Fibroblast of mammary gland (primary cell): ENCODE measurements at regions not wholly inside any gene's neighbourhood (a gene's known extent, or its start where the extent isn't known, plus 50 kb on each side); places are given as distances from the start of the nearest gene placed in this dataset.
"Not testable (repeated sequence)": the region's sequence is repeated elsewhere in the genome, so short reads cannot be mapped to it uniquely, and the experiment has no call there.

Experiments used
- DNase-seq: peaks from one replicate; pipeline ENCODE4 v3.0.0-alpha.2; 2010; ENCODE audit warnings: low read depth
- H3K4me3 ChIP-seq: 2 replicates; pipeline ENCODE4 v1.5.1; 2011; ENCODE audit warnings: low read depth, mild to moderate bottlenecking, low read length, moderate library complexity; ENCODE audit not compliant: control insufficient read depth
- CTCF ChIP-seq: conservative IDR thresholded peaks from 2 replicates; pipeline ENCODE4 v1.5.1; 2011; ENCODE audit warnings: low read depth, low read length, inconsistent platforms; ENCODE audit not compliant: control insufficient read depth, insufficient read depth

GRCh38 chr20:54822386-54822785, 347.0 kb downstream of the DOK5 start:
- TF ChIP-seq CTCF = no peak
- H3K4me3 ChIP-seq = no peak overlapping the region
- no peak for DNase-seq

DNA sequence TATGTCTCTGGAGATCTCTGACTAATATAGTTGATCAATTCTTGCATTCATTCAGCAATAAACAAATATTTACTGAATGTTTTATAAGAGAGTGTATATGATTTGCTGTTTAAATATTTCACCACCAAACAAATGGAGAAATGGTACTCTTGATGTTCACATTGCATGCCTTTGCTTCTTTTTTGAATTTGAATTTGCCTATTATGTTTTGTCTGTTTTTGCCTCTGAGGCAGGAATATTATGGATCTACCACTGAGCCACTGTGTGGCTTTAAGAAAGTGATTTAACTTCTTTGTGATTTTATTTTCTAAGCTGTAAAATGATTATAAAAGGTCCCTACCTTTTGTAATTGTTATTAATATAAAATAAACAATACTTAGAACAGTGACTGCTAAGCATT, 345.0 kb downstream of the DOK5 start:
- H3K4me3 ChIP-seq = no peak overlapping the region
- no peak for TF ChIP-seq CTCF
- no peak for DNase-seq

- H3K4me3 ChIP-seq = no peak overlapping the region
- DNase-seq = no peak
- TF ChIP-seq CTCF = no peak
Measured at GRCh38 chr20:54806462-54806861, 331.1 kb downstream of the DOK5 start.

GRCh38 chr20:54794874-54795273, 319.5 kb downstream of the DOK5 start:
- DNase-seq = no peak
- H3K4me3 ChIP-seq = no peak overlapping the region
- TF ChIP-seq CTCF = no peak

GRCh38 chr20:54794110-54794509, 318.7 kb downstream of the DOK5 start:
- H3K4me3 ChIP-seq = no peak overlapping the region
- DNase-seq = no peak
- TF ChIP-seq CTCF = no peak

DNA sequence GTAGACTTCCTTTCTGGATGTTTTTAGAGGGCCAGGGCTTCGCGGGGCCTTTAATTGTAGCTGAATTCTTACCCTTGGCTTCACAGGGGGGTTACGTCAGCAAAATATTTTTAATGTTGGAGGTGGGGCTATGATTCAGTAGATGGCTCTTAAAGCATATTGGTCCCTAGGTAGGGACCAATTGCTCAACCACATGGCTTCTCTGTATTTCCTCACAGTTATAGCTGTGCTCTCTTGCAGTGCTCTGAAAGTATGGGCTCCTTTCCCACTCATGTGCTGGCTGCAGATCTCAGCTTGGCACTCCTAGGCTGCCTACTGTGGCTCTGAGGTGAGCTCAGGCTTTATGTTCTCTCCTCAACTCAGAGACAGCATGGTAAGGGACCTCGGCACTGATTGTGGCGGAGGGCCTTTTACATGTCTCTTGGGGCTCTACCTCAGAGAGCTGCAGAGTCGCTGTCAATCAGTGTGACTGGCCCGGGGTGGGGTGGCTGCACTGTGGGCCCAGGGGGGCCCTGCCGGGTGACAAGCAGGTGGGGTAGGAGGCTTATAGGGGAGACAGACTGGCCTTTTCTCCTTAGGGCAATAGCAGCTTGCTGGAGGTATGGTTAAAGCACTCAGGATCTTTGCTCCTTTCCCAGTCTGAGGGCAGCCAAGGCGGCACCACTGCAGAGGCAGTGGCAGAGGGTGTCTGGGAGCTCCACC, 318.0 kb downstream of the DOK5 start:
- TF ChIP-seq CTCF = no peak
- no peak overlapping the region for H3K4me3 ChIP-seq
- no peak for DNase-seq

- no peak overlapping the region for H3K4me3 ChIP-seq
- no peak for DNase-seq
- TF ChIP-seq CTCF = no peak
Measured at GRCh38 chr20:54792688-54793087, 317.3 kb downstream of the DOK5 start.

DNA sequence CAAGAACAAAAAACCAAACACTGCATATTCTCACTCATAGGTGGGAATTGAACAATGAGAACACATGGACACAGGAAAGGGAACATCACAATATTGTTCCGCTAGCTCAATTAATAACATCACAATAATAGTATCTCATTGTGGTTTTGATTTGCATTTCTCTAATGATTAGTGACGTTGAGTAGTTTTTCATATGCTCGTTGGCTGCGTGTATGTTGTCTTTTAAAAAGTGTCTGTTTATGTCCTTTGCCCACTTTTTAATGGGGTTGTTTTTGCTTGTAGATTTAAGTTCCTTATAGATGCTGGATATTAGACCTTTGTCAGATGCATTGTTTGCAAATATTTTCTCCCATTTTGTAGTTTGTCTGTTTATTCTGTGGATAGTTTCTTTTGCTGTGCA, 312.9 kb downstream of the DOK5 start:
- not testable (repeated sequence) for H3K4me3 ChIP-seq, DNase-seq

DNA sequence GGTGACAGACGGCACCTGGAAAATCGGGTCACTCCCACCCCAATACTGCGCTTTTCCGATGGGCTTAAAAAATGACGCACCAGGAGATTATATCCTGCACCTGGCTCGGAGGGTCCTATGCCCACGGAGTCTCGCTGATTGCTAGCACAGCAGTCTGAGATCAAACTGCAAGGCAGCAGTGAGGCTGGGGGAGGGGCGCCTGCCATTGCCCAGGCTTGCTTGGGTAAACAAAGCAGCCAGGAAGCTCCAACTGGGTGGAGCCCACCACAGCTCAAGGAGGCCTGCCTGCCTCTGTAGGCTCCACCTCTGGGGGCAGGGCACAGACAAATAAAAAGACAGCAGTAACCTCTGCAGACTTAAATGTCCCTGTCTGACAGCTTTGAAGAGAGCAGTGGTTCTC, 307.4 kb downstream of the DOK5 start:
- not testable (repeated sequence) for DNase-seq, H3K4me3 ChIP-seq
